CD14-positive monocyte (primary cell): ENCODE measurements at regions not wholly inside any gene's neighbourhood (a gene's known extent, or its start where the extent isn't known, plus 50 kb on each side); places are given as distances from the start of the nearest gene placed in this dataset.

Source experiments
- DNase-seq, 3 donors: peaks; one replicate each; pipeline ENCODE4 v3.0.0-alpha.2; 2011 to 2022
- H2AFZ ChIP-seq: 2 replicates; pipeline ENCODE4 v1.6.0; 2012; ENCODE audit warnings: mild to moderate bottlenecking, low read depth, low read length, inconsistent platforms; ENCODE audit not compliant: insufficient read depth, poor library complexity, severe bottlenecking
- H3K27ac ChIP-seq, 2 donors: 1 replicate in 1 of 2; 2 replicates in 1 of 2; pipeline ENCODE4 v1.5.1; 2012 to 2013; ENCODE audit warnings: low read length in 2 of 2, control low read depth in 1 of 2, inconsistent platforms in 1 of 2, low read depth in 1 of 2, mild to moderate bottlenecking in 1 of 2
- H3K27me3 ChIP-seq, 2 donors: one replicate each; pipeline versions ENCODE4 v1.6.0 to v1.6.1; 2011 to 2013; ENCODE audit warnings: low read length in 2 of 2; ENCODE audit not compliant: control insufficient read depth in 2 of 2, insufficient read depth in 2 of 2
- H3K36me3 ChIP-seq, 2 donors: replicated peaks in 1 of 2; 1 replicate in 1 of 2; 2 replicates in 1 of 2; pipeline versions ENCODE4 v1.5.1 to v1.6.1; 2012 to 2013; ENCODE audit warnings: low read length in 2 of 2, control low read depth in 1 of 2, inconsistent platforms in 1 of 2, mild to moderate bottlenecking in 1 of 2; ENCODE audit not compliant: insufficient read depth in 2 of 2, control insufficient read depth in 1 of 2
- H3K4me1 ChIP-seq, 2 donors: 1 replicate in 1 of 2; 2 replicates in 1 of 2; pipeline versions ENCODE4 v1.5.1 to v1.6.1; 2012 to 2013; ENCODE audit warnings: low read length in 2 of 2, control low read depth in 1 of 2, inconsistent platforms in 1 of 2, mild to moderate bottlenecking in 1 of 2, moderate library complexity in 1 of 2; ENCODE audit not compliant: insufficient read depth in 2 of 2, control insufficient read depth in 1 of 2
- H3K4me2 ChIP-seq: replicated peaks from 2 replicates; pipeline ENCODE3; 2012; ENCODE audit warnings: low read length, moderate library complexity, mild to moderate bottlenecking; ENCODE audit not compliant: poor library complexity, severe bottlenecking; ENCODE audit errors: extremely low read depth
- H3K4me3 ChIP-seq, 3 experiments: fragments of 200-600 bp in 1 of 3; sonication (generic) in 1 of 3; replicated peaks in 1 of 3; 1 replicate in 2 of 3; 2 replicates in 1 of 3; pipeline ENCODE4 v1.5.1; 2011 to 2013; ENCODE audit warnings: low read length in 3 of 3, mild to moderate bottlenecking in 3 of 3, control low read depth in 2 of 3, low read depth in 2 of 3, inconsistent platforms in 1 of 3, moderate library complexity in 1 of 3
- H3K79me2 ChIP-seq: 2 replicates; pipeline ENCODE4 v1.6.0; 2012; ENCODE audit warnings: mild to moderate bottlenecking, control low read depth, inconsistent platforms, low read length, moderate library complexity; ENCODE audit not compliant: insufficient read depth
- H3K9ac ChIP-seq: 2 replicates; pipeline ENCODE4 v1.6.0; 2017; ENCODE audit warnings: low read length, mild to moderate bottlenecking; ENCODE audit not compliant: insufficient read depth, poor library complexity, severe bottlenecking
- H3K9me3 ChIP-seq, 2 donors: replicated peaks in 1 of 2; 1 replicate in 1 of 2; 2 replicates in 1 of 2; pipeline versions ENCODE4 v1.5.1 to v1.6.1; 2012 to 2013; ENCODE audit warnings: low read length in 2 of 2, control low read depth in 1 of 2; ENCODE audit not compliant: control insufficient read depth in 1 of 2, insufficient read depth in 1 of 2
- H4K20me1 ChIP-seq: 2 replicates; pipeline ENCODE4 v1.6.0; 2012; ENCODE audit warnings: mild to moderate bottlenecking, low read length, control low read depth, moderate library complexity; ENCODE audit not compliant: insufficient read depth
- H3K27ac Mint-ChIP-seq, 7 donors: one replicate each; pipeline ENCODE4 v1.8.0; 2020; ENCODE audit warnings: mild to moderate bottlenecking in 7 of 7, mixed read lengths in 7 of 7, moderate library complexity in 6 of 7, inconsistent platforms in 2 of 7
- H3K27me3 Mint-ChIP-seq, 3 donors: one replicate each; pipeline ENCODE4 v1.8.0; 2021 to 2022; ENCODE audit warnings: low read depth in 3 of 3, mild to moderate bottlenecking in 3 of 3, mixed read lengths in 3 of 3, moderate library complexity in 3 of 3, inconsistent platforms in 1 of 3
- H3K36me3 Mint-ChIP-seq, 2 donors: one replicate each; pipeline ENCODE4 v1.8.0; 2020; ENCODE audit warnings: mixed read lengths in 2 of 2, inconsistent platforms in 1 of 2, mild to moderate bottlenecking in 1 of 2
- H3K4me1 Mint-ChIP-seq: one replicate; pipeline ENCODE4 v1.8.0; 2020; ENCODE audit warnings: mild to moderate bottlenecking, mixed read lengths
- H3K4me3 Mint-ChIP-seq, 2 donors: one replicate each; pipeline ENCODE4 v1.8.0; 2020; ENCODE audit warnings: mild to moderate bottlenecking in 2 of 2, mixed read lengths in 2 of 2, moderate library complexity in 1 of 2
- H3K9me3 Mint-ChIP-seq, 7 donors: one replicate each; pipeline ENCODE4 v1.8.0; 2020 to 2022; ENCODE audit warnings: mixed read lengths in 7 of 7, mild to moderate bottlenecking in 6 of 7, moderate library complexity in 6 of 7, inconsistent platforms in 2 of 7
- WGBS: methylation state at CpG from one replicate; pipeline ENCODE4 v1.1.5; 2013; ENCODE audit warnings: missing lambda C conversion rate; ENCODE audit not compliant: insufficient coverage; 5-methylcytosine and 5-hydroxymethylcytosine counted together
- intact Hi-C, 2 donors: fragments of 100-400 bp; cut with micrococcal nuclease; formaldehyde crosslinking; loops; one replicate each; pipeline versions ENCODE4 v1.15.0 to v1.15.1; 2023
- TF ChIP-seq, protein P1 (sequence below): fragments of 200-600 bp; IDR thresholded peaks from one replicate; pipeline ENCODE4 v1.8.0; 2022; ENCODE audit warnings: antibody characterized with exemption, mild to moderate bottlenecking

GRCh38 chr12:90090929-90091651 lies 382.5 kb upstream of the ATP2B1 start:
- intact Hi-C loops, result no loop called here
- no peaks in the 10 kb centered on the region for H3K36me3 Mint-ChIP-seq
- no peak overlapping the region for H3K4me2 ChIP-seq
- H3K9ac ChIP-seq, result no peak overlapping the region
- H3K9me3 Mint-ChIP-seq, result peaks cover 0 to 7% (median 0%) of the 10 kb centered on the region in 7 donors
- TF ChIP-seq, protein P1, sequence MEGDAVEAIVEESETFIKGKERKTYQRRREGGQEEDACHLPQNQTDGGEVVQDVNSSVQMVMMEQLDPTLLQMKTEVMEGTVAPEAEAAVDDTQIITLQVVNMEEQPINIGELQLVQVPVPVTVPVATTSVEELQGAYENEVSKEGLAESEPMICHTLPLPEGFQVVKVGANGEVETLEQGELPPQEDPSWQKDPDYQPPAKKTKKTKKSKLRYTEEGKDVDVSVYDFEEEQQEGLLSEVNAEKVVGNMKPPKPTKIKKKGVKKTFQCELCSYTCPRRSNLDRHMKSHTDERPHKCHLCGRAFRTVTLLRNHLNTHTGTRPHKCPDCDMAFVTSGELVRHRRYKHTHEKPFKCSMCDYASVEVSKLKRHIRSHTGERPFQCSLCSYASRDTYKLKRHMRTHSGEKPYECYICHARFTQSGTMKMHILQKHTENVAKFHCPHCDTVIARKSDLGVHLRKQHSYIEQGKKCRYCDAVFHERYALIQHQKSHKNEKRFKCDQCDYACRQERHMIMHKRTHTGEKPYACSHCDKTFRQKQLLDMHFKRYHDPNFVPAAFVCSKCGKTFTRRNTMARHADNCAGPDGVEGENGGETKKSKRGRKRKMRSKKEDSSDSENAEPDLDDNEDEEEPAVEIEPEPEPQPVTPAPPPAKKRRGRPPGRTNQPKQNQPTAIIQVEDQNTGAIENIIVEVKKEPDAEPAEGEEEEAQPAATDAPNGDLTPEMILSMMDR, result no peak
- peak overlapping the region in 5 of 7 donors; percentile 8 to 81 (median 58) for H3K27ac Mint-ChIP-seq
- WGBS, result no CpG with 5 or more reads among the region's 3 CpGs
- H3K4me1 ChIP-seq, result peaks cover 6 to 13% of the 10 kb centered on the region in 2 donors
- peaks cover 0 to 2% (median 0%) of the 10 kb centered on the region in 3 donors for H3K27me3 Mint-ChIP-seq
- H4K20me1 ChIP-seq, result no peaks in the 10 kb centered on the region
- no peaks in the 10 kb centered on the region for H3K27me3 ChIP-seq
- DNase-seq, result peak; percentile 72 to 94 (median 82)
- H2AFZ ChIP-seq, result no peak overlapping the region
- no peaks in the 10 kb centered on the region for H3K9me3 ChIP-seq
- H3K27ac ChIP-seq, result no peak overlapping the region
- H3K4me3 Mint-ChIP-seq, result peak overlapping the region in 1 of 2 donors; percentile 16
- peaks cover 12% of the 10 kb centered on the region for H3K4me1 Mint-ChIP-seq
- H3K79me2 ChIP-seq, result no peaks in the 10 kb centered on the region
- H3K36me3 ChIP-seq, result no peaks in the 10 kb centered on the region
- H3K4me3 ChIP-seq, result no peak overlapping the region

- no peaks in the 10 kb centered on the region for H3K9me3 ChIP-seq
- Mint-ChIP-seq H3K36me3 (no peaks in the 10 kb centered on the region), H3K4me3 (no peak overlapping the region), H3K9me3 (peaks cover 0 to 10% (median 3%) of the 10 kb centered on the region in 7 donors), H3K4me1 (peaks cover 8% of the 10 kb centered on the region), H3K27me3 (peaks cover 0 to 1% (median 0%) of the 10 kb centered on the region in 3 donors), H3K27ac (no peak overlapping the region)
- H3K79me2 ChIP-seq, result no peaks in the 10 kb centered on the region
- H3K27ac ChIP-seq, result no peak overlapping the region
- H3K9ac ChIP-seq, result no peak overlapping the region
- H4K20me1 ChIP-seq, result no peaks in the 10 kb centered on the region
- WGBS, result no CpG with 5 or more reads among the region's 1 CpG
- no peak overlapping the region for H3K4me3 ChIP-seq
- H3K36me3 ChIP-seq, result no peaks in the 10 kb centered on the region
- no peaks in the 10 kb centered on the region for H3K27me3 ChIP-seq
- H2AFZ ChIP-seq, result no peak overlapping the region
- H3K4me2 ChIP-seq, result no peak overlapping the region
- TF ChIP-seq, protein P1, result no peak
- peaks cover 4 to 7% of the 10 kb centered on the region in 2 donors for H3K4me1 ChIP-seq
- peak in 1 of 3 donors; percentile 51 for DNase-seq
- intact Hi-C loops, result no loop called here
Measured at GRCh38 chr12:90086281-90086680, 377.6 kb upstream of the ATP2B1 start.
